Thyroid gland (tissue), 4 donors: ENCODE measurements at regions not wholly inside any gene's neighbourhood (a gene's known extent, or its start where the extent isn't known, plus 50 kb on each side); places are given as distances from the start of the nearest gene placed in this dataset.

Source experiments
- DNase-seq, 2 donors: peaks; one replicate each; pipeline ENCODE4 v3.0.0-alpha.2; 2019
- H3K27ac ChIP-seq, 3 donors: fragments of 200-600 bp; sonication (generic); 1 replicate in 2 of 3; 2 replicates in 1 of 3; pipeline ENCODE4 v1.5.1; 2016 to 2019; ENCODE audit warnings: mild to moderate bottlenecking in 1 of 3, moderate library complexity in 1 of 3
- H3K27me3 ChIP-seq: fragments of 200-600 bp; sonication (generic); one replicate; pipeline ENCODE4 v1.5.1; 2019
- H3K36me3 ChIP-seq, 2 donors: fragments of 200-600 bp; sonication (generic); one replicate each; pipeline ENCODE4 v1.5.1; 2016 to 2019
- H3K4me1 ChIP-seq, 2 donors: fragments of 200-600 bp; sonication (generic); one replicate each; pipeline ENCODE4 v1.5.1; 2017 to 2019
- H3K4me3 ChIP-seq, 3 donors: fragments of 200-600 bp; sonication (generic); replicated peaks in 1 of 3; 1 replicate in 2 of 3; 2 replicates in 1 of 3; pipeline ENCODE4 v1.5.1; 2016; ENCODE audit warnings: mild to moderate bottlenecking in 1 of 3
- H3K9me3 ChIP-seq: fragments of 200-600 bp; sonication (generic); one replicate; pipeline ENCODE4 v1.5.1; 2017
- POLR2A ChIP-seq, 2 donors: fragments of 450-650 bp; IDR thresholded peaks; one replicate each; pipeline ENCODE4 v1.6.1; 2017; ENCODE audit warnings: antibody characterized with exemption in 2 of 2, mild to moderate bottlenecking in 2 of 2, moderate library complexity in 1 of 2
- WGBS, 2 donors: methylation state at CpG; one replicate each; pipeline ENCODE4 v1.1.5; 2017; 5-methylcytosine and 5-hydroxymethylcytosine counted together
- intact Hi-C: fragments of 100-400 bp; cut with DNase I; formaldehyde crosslinking; loops from one replicate; pipeline ENCODE4 v1.15.1; 2023
- TF ChIP-seq, protein P1 (sequence below), 6 experiments: fragments of 200-600 bp in 3 of 6; fragments of 450-650 bp in 3 of 6; sonication (generic) in 3 of 6; IDR thresholded peaks; one replicate each; pipeline ENCODE4 v1.5.1; 2016 to 2019; ENCODE audit warnings: antibody characterized with exemption in 6 of 6, mild to moderate bottlenecking in 2 of 6, inconsistent platforms in 1 of 6, moderate library complexity in 1 of 6

DNA sequence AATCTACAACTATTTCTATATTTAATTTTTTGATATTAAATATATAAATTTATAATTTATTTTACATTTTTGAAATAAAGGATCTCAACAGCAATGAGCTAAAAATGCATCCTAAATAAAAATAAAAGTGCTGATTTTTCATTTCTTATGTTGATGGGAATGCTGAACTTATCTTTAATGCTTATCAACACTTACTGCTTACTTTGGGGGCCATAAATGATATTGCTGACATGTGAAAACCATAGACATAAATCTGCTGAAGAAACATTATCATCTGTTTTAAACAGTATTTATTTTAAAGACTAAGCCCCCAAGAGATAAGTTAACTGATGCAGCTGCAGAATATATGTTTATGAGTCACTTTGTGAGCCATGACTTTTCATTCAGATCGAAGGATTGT is 594.1 kb upstream of the PKN2 start:
- Histone ChIP-seq H3K9me3 (no peaks in the 10 kb centered on the region), H3K4me1 (no peaks in the 10 kb centered on the region), H3K27me3 (no peaks in the 10 kb centered on the region), H3K4me3 (no peak overlapping the region), H3K36me3 (no peaks in the 10 kb centered on the region), H3K27ac (no peak overlapping the region)
- TF ChIP-seq POLR2A (IDR thresholded peaks at IDR 0.05), result no peak
- TF ChIP-seq, protein P1, sequence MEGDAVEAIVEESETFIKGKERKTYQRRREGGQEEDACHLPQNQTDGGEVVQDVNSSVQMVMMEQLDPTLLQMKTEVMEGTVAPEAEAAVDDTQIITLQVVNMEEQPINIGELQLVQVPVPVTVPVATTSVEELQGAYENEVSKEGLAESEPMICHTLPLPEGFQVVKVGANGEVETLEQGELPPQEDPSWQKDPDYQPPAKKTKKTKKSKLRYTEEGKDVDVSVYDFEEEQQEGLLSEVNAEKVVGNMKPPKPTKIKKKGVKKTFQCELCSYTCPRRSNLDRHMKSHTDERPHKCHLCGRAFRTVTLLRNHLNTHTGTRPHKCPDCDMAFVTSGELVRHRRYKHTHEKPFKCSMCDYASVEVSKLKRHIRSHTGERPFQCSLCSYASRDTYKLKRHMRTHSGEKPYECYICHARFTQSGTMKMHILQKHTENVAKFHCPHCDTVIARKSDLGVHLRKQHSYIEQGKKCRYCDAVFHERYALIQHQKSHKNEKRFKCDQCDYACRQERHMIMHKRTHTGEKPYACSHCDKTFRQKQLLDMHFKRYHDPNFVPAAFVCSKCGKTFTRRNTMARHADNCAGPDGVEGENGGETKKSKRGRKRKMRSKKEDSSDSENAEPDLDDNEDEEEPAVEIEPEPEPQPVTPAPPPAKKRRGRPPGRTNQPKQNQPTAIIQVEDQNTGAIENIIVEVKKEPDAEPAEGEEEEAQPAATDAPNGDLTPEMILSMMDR (IDR thresholded peaks at IDR 0.05), result no peak
- no peak for DNase-seq
- 0 to 1% methylated on average over 1 of the region's 1 CpG for WGBS, 2 donors
- intact Hi-C loops, result no loop called here

DNA sequence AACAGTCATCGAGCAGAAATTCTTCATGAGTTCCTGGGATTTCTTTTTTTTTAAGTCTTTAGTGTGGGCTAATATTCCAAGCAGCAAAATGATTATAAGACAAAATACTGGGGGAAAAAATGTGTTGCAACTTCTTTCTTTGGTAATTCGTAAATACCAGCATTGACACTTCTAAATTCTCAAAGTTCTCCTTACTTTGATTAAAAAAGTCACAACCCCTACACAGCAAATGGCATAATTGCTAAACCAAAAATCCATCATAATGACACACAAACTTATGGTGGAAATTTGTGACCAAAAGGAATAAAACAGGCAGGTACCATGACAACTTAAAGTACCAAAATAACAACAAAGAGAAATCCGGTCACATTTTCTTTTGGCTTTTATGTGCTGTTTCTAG is 585.2 kb upstream of the PKN2 start:
- Histone ChIP-seq H3K27ac (no peak overlapping the region), H3K36me3 (no peaks in the 10 kb centered on the region), H3K27me3 (no peaks in the 10 kb centered on the region), H3K4me3 (no peak overlapping the region), H3K9me3 (no peaks in the 10 kb centered on the region), H3K4me1 (no peaks in the 10 kb centered on the region)
- no peak for DNase-seq
- WGBS, 2 donors, result 81 to 82% methylated on average over 3 of the region's 3 CpGs
- intact Hi-C loops, result no loop called here
- TF ChIP-seq, protein P1 (IDR thresholded peaks at IDR 0.05), result no peak
- no peak for TF ChIP-seq POLR2A (IDR thresholded peaks at IDR 0.05)

DNA sequence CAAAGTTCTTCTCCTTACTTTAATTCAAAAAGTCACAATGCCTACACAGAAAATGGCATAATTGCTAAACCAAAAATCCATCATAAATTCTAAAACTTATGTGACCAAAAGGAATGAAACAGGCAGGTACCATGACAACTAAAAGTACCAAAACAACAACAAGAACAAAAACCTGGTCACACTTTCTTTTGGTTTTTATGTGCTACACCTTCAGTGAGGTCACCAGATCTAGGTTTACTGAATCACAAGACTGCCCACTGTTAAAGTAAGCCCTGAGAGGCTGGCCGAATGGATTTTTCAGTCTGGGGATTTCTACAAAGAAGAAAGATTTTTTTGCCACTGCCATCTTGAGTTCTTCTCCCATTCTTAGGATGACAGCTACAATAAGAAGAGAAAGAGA is 583.0 kb upstream of the PKN2 start:
- Histone ChIP-seq H3K27ac (no peak overlapping the region), H3K36me3 (no peaks in the 10 kb centered on the region), H3K4me1 (no peaks in the 10 kb centered on the region), H3K9me3 (no peaks in the 10 kb centered on the region), H3K4me3 (no peak overlapping the region), H3K27me3 (no peaks in the 10 kb centered on the region)
- TF ChIP-seq, protein P1 (IDR thresholded peaks at IDR 0.05), result no peak
- TF ChIP-seq POLR2A (IDR thresholded peaks at IDR 0.05), result no peak
- DNase-seq, result no peak
- WGBS, 2 donors, result 75 to 81% methylated on average over 1 of the region's 1 CpG
- intact Hi-C loops, result no loop called here

DNA sequence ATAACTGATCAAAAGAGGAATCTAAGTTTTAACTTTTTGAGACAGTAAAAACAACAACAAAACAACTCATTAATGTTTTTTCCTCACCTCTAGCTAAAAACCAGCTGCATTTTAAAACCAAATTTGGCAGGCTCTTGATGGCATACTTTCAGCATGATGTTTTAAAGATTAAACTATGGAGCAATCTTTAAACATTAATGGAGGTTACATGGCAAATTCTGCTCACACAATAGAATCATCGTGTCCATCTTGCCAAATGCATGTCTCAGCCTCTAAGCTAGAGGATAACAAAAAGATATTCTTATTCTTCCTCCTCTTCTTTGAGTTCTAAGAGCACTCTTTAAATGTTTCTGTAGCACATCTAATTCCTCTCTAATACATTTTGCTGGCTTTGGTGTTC is 579.8 kb upstream of the PKN2 start:
- Histone ChIP-seq H3K9me3 (no peaks in the 10 kb centered on the region), H3K27me3 (no peaks in the 10 kb centered on the region), H3K27ac (no peak overlapping the region), H3K4me1 (peaks cover 0 to 7% of the 10 kb centered on the region in 2 donors), H3K36me3 (no peaks in the 10 kb centered on the region), H3K4me3 (no peak overlapping the region)
- intact Hi-C loops, result no loop called here
- no peak for DNase-seq
- no peak for TF ChIP-seq POLR2A (IDR thresholded peaks at IDR 0.05)
- TF ChIP-seq, protein P1 (IDR thresholded peaks at IDR 0.05), result no peak
- WGBS, 2 donors, result 83 to 84% methylated on average over 1 of the region's 1 CpG

DNA sequence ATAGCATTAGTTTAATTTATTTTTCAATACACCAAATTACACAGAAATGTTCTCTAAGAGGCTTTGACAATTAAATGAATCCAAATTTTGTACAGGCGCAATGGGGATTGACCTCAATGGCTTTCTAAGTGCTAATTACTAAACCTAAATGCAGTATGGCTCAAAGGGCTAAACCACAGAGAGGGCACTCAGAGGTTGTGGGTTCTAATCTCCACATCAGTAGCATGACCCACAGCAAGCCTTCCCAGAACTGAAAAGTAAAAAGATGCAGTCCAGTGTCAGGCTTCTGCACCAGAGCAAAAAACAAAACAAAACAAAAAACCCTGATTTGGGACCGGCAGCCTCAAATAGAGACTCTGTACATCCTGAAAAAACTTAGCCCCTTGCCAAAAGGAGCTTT is 579.2 kb upstream of the PKN2 start:
- H3K4me3 ChIP-seq, result no peak overlapping the region
- no peaks in the 10 kb centered on the region for H3K9me3 ChIP-seq
- DNase-seq, result no peak
- WGBS, 2 donors, result 92 to 96% methylated on average over 2 of the region's 2 CpGs
- H3K4me1 ChIP-seq, result peaks cover 0 to 7% of the 10 kb centered on the region in 2 donors
- H3K27me3 ChIP-seq, result no peaks in the 10 kb centered on the region
- no peak overlapping the region for H3K27ac ChIP-seq
- TF ChIP-seq, protein P1 (IDR thresholded peaks at IDR 0.05), result no peak
- TF ChIP-seq POLR2A (IDR thresholded peaks at IDR 0.05), result no peak
- intact Hi-C loops, result no loop called here
- H3K36me3 ChIP-seq, result no peaks in the 10 kb centered on the region
